Caco-2 (cell line): ENCODE measurements at regions not wholly inside any gene's neighbourhood (a gene's known extent, or its start where the extent isn't known, plus 50 kb on each side); places are given as distances from the start of the nearest gene placed in this dataset.

ENCODE experiments used
- BruUV-seq: library from RNA; stranded (reverse); fragments of 400-500 nt; replicated peaks from 2 replicates; lab custom pipeline; 2021; lab: Mats Ljungman, UMichigan
- CTCF ChIA-PET: fragments of 300-600 bp; sonication (Branson Sonifier 250); formaldehyde crosslinking; loops from one replicate; lab custom pipeline; 2022; ENCODE audit warnings: antibody characterized with exemption; lab: Charles Lee
- POLR2A ChIA-PET: fragments of 300-600 bp; sonication (Branson Sonifier 250); formaldehyde crosslinking; loops from one replicate; lab custom pipeline; 2022; ENCODE audit warnings: antibody characterized with exemption; lab: Charles Lee
- DNase-seq, 2 experiments: peaks; one replicate each; pipeline versions ENCODE4 v3.0.0 to v3.0.0-alpha.2; 2020 to 2022
- H3K27me3 ChIP-seq: replicated peaks from 2 replicates; pipeline ENCODE4 v1.6.0; 2011; ENCODE audit warnings: low read length; ENCODE audit not compliant: control insufficient read depth, insufficient read depth
- H3K36me3 ChIP-seq: 2 replicates; pipeline ENCODE4 v1.5.1; 2011; ENCODE audit warnings: low read length; ENCODE audit not compliant: control insufficient read depth, insufficient read depth
- H3K4me1 ChIP-seq: fragments of 250-450 bp; sonication (Bioruptor Pico); 2 replicates; pipeline ENCODE4 v1.5.1; 2020; ENCODE audit warnings: mild to moderate bottlenecking
- H3K4me3 ChIP-seq: 2 replicates; pipeline ENCODE4 v1.5.1; 2011; ENCODE audit warnings: low read depth, mild to moderate bottlenecking, control low read depth, low read length
- H3K9me3 ChIP-seq: fragments of 250-450 bp; sonication (Bioruptor Pico); 2 replicates; pipeline ENCODE4 v1.5.1; 2020; ENCODE audit warnings: mild to moderate bottlenecking, moderate library complexity
- H3K27ac Mint-ChIP-seq: one replicate; pipeline ENCODE4 v1.8.0; 2022; ENCODE audit warnings: mixed read lengths; ENCODE audit not compliant: unreplicated experiment
- H3K27me3 Mint-ChIP-seq: one replicate; pipeline ENCODE4 v1.8.0; 2022; ENCODE audit warnings: mixed read lengths; ENCODE audit not compliant: insufficient read depth, unreplicated experiment
- H3K36me3 Mint-ChIP-seq: one replicate; pipeline ENCODE4 v1.8.0; 2022; ENCODE audit warnings: mild to moderate bottlenecking, mixed read lengths; ENCODE audit not compliant: insufficient read depth, unreplicated experiment
- H3K4me1 Mint-ChIP-seq: one replicate; pipeline ENCODE4 v1.8.0; 2022; ENCODE audit warnings: low read depth, mixed read lengths; ENCODE audit not compliant: unreplicated experiment
- H3K4me3 Mint-ChIP-seq: one replicate; pipeline ENCODE4 v1.8.0; 2022; ENCODE audit warnings: mild to moderate bottlenecking, moderate library complexity, mixed read lengths; ENCODE audit not compliant: unreplicated experiment
- H3K9me3 Mint-ChIP-seq: one replicate; pipeline ENCODE4 v1.8.0; 2022; ENCODE audit warnings: mixed read lengths; ENCODE audit not compliant: unreplicated experiment
- intact Hi-C: fragments of 100-400 bp; cut with micrococcal nuclease; formaldehyde crosslinking; loops from one replicate; pipeline ENCODE4 v1.10.0; 2022; ENCODE audit not compliant: unreplicated experiment
- TF ChIP-seq, protein P1 (sequence below), 2 experiments: fragments of 200-600 bp in 1 of 2; IDR thresholded peaks; 1 replicate in 1 of 2; 2 replicates in 1 of 2; pipeline versions ENCODE4 v1.5.1 to v1.8.0; 2011 to 2022; ENCODE audit warnings: antibody characterized with exemption in 1 of 2, control low read depth in 1 of 2, inconsistent platforms in 1 of 2, low read depth in 1 of 2, low read length in 1 of 2, mild to moderate bottlenecking in 1 of 2, moderate library complexity in 1 of 2; ENCODE audit not compliant: insufficient read depth in 1 of 2, severe bottlenecking in 1 of 2, unreplicated experiment in 1 of 2

DNA sequence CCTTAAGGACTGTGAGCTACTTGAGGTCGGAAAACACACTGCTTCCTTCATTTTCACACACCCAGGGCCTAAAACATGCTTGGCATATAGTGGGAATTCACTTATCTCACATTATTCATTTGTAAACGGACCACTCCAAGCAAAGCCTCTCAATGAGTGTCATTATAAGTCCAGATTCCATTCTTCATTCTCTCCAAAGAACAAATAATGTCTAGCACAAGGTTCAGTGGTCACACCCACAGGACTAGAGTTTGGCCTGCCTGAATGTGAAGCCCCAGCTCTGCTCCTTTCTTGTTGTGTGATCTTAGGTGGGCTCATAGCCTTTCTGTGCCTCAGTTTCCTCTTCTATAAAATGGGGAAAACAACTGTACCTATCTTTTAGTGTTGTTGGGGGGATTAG lies 119.6 kb upstream of the NDP start:
- Mint-ChIP-seq H3K4me1 (no peaks in the 10 kb centered on the region), H3K9me3 (no peaks in the 10 kb centered on the region), H3K27ac (no peak overlapping the region), H3K4me3 (no peak overlapping the region), H3K36me3 (no peaks in the 10 kb centered on the region), H3K27me3 (no peaks in the 10 kb centered on the region)
- H3K9me3 ChIP-seq = no peaks in the 10 kb centered on the region
- H3K36me3 ChIP-seq = no peaks in the 10 kb centered on the region
- intact Hi-C loops = no loop called here
- no peak for DNase-seq
- TF ChIP-seq, protein P1, sequence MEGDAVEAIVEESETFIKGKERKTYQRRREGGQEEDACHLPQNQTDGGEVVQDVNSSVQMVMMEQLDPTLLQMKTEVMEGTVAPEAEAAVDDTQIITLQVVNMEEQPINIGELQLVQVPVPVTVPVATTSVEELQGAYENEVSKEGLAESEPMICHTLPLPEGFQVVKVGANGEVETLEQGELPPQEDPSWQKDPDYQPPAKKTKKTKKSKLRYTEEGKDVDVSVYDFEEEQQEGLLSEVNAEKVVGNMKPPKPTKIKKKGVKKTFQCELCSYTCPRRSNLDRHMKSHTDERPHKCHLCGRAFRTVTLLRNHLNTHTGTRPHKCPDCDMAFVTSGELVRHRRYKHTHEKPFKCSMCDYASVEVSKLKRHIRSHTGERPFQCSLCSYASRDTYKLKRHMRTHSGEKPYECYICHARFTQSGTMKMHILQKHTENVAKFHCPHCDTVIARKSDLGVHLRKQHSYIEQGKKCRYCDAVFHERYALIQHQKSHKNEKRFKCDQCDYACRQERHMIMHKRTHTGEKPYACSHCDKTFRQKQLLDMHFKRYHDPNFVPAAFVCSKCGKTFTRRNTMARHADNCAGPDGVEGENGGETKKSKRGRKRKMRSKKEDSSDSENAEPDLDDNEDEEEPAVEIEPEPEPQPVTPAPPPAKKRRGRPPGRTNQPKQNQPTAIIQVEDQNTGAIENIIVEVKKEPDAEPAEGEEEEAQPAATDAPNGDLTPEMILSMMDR (IDR thresholded peaks at IDR 0.05; ENCODE audit: insufficient read depth in 1 of 2, low read depth in 1 of 2, low read length in 1 of 2, severe bottlenecking in 1 of 2, unreplicated experiment in 1 of 2) = no peak
- ChIA-PET CTCF (no interaction called here), POLR2A (no interaction called here)
- BruUV-seq = no TSS peak
- H3K4me1 ChIP-seq = 0 out of 2 replicates have a peak, but pooled peaks cover 9% of the 10 kb centered on the region
- H3K4me3 ChIP-seq = no peak overlapping the region
- no peaks in the 10 kb centered on the region for H3K27me3 ChIP-seq

DNA sequence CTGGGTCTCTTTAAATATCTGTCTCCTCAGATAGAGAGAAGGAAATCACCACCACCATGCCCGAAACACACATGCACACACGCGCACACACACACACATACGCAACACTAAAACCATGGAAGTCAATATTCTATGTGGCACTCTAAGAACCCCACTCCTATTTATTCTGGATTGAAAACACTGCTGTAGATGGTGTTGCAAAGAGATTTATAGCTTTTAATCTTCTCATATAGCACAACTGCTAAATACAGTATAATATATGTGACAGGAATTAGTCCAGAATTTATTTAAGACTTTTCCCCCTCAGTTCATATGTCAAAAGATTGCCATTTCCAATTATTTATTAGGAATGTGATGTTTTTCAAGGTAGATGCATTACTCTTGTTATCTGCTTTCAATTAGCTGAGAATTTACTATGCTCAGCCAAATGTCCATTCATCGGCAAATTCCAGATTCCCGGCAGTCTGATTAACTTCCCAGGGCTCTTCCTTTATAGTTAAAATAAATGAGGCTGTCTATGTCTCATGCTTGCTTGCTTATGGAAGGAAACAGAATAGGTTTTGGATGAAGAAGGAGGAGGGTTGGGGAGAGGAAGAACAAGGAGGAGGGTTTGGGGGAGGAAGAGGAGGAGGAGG lies 115.4 kb upstream of the NDP start:
- no TSS peak for BruUV-seq
- Mint-ChIP-seq H3K27ac (no peak overlapping the region), H3K27me3 (no peaks in the 10 kb centered on the region)

DNA sequence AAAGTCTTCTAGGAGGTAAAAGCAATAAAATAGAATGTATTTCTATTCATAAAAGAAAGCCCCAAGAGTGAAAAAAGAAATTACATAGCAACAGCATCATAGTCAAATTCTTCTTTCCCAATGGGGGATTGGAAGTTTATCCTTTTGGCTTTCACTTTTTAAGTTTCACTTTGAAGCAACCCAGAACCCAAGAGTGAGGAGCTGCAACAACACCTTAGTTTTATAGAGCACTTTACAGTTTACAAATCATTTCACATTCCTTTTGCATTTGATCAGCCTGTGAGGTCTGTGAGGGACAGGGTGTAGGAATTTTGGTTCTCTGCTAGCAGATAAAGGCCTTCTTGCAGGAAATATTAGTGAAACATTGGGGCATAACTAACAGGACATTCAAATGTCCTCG lies 112.0 kb upstream of the NDP start:
- Mint-ChIP-seq H3K4me3 (no peak overlapping the region), H3K27ac (no peak overlapping the region), H3K36me3 (no peaks in the 10 kb centered on the region), H3K27me3 (no peaks in the 10 kb centered on the region), H3K4me1 (no peaks in the 10 kb centered on the region), H3K9me3 (no peaks in the 10 kb centered on the region)
- TF ChIP-seq, protein P1 (IDR thresholded peaks at IDR 0.05; ENCODE audit: insufficient read depth in 1 of 2, low read depth in 1 of 2, low read length in 1 of 2, severe bottlenecking in 1 of 2, unreplicated experiment in 1 of 2) = no peak
- Histone ChIP-seq H3K36me3 (no peaks in the 10 kb centered on the region), H3K4me1 (no peaks in the 10 kb centered on the region), H3K4me3 (no peak overlapping the region), H3K9me3 (no peaks in the 10 kb centered on the region), H3K27me3 (no peaks in the 10 kb centered on the region)
- CTCF ChIA-PET = no interaction called here
- POLR2A ChIA-PET = no interaction called here
- intact Hi-C loops = no loop called here
- BruUV-seq = no TSS peak
- DNase-seq = no peak

More for the DNA sequence above, 115.4 kb upstream of the NDP start:
- no peaks in the 10 kb centered on the region for H3K36me3 ChIP-seq
- ChIA-PET POLR2A (no interaction called here), CTCF (no interaction called here)
- intact Hi-C loops = no loop called here
- H3K9me3 ChIP-seq = no peaks in the 10 kb centered on the region
- no peaks in the 10 kb centered on the region for H3K36me3 Mint-ChIP-seq
- H3K4me1 Mint-ChIP-seq = no peaks in the 10 kb centered on the region
- H3K27me3 ChIP-seq = no peaks in the 10 kb centered on the region
- H3K4me1 ChIP-seq = 0 out of 2 replicates have a peak, but pooled peaks cover 9% of the 10 kb centered on the region
- no peaks in the 10 kb centered on the region for H3K9me3 Mint-ChIP-seq
- no peak for DNase-seq
- H3K4me3 Mint-ChIP-seq = no peak overlapping the region
- no peak overlapping the region for H3K4me3 ChIP-seq
- TF ChIP-seq, protein P1 (IDR thresholded peaks at IDR 0.05; ENCODE audit: insufficient read depth in 1 of 2, low read depth in 1 of 2, low read length in 1 of 2, severe bottlenecking in 1 of 2, unreplicated experiment in 1 of 2) = no peak
